ENCODE measurements at regions not wholly inside any gene's neighbourhood (a gene's known extent, or its start where the extent isn't known, plus 50 kb on each side); places are given as distances from the start of the nearest gene placed in this dataset.

DNA sequence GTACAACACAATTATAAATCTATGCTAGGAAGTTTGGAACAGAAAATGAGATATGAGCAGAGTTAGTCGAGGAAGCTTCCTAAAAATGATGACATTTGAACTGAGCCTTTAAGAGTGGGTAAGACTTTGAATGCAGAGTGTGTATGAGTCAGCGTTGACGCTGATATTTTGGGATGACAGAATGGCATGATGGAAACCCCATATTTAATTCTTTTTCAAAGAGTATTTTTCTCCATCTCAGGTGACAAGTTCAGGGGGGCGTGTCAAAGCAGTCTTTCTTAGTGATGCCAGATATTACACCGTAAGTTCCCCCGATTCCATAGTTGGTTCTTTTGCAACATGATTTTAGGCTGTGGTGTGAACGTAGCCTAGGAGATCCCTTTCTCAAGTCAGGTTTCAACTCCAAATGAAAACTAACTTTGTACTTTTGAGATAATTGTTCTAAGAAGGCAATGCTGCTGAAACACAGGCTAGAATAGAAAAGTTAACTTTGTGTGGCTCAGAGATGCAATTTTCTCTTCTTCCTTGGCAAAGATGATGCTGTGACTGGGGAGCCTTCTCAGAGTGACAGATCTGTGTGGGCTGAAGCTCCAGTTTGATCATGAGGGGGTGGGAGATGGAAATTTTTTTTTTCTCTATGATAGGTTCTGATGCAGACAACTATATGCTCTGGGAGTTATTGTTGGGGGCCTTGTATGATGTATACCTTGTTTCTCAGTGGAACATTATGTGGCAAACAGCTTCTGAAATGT, 59.2 kb downstream of the GLUD2 start:
- DNase-seq (ENCODE audit: low read depth, low spot score) (no peak), ATAC-seq (no peak)
- Histone ChIP-seq H3K27me3 (ENCODE audit: control insufficient read depth, insufficient read depth, low read length) (no peaks in the 10 kb centered on the region), H3K4me1 (ENCODE audit: control insufficient read depth, insufficient read depth, low read length) (no peaks in the 10 kb centered on the region), H3K4me3 (ENCODE audit: low read depth in 2 of 2, low read length in 2 of 2) (no peak overlapping the region), H3K36me3 (ENCODE audit: control insufficient read depth, insufficient read depth, low read length) (no peaks in the 10 kb centered on the region), H3K9me3 (ENCODE audit: control insufficient read depth, insufficient read depth, low read depth, low read length) (no peaks in the 10 kb centered on the region), H3K27ac (ENCODE audit: low read length) (no peak overlapping the region)
- intact Hi-C loops (cut with micrococcal nuclease; ENCODE audit: unreplicated experiment), result no loop called here
- ChIA-PET POLR2A (no interaction called here), CTCF (no interaction called here)
- BruUV-seq (replicated peaks), result no TSS peak
- in situ Hi-C loops (cut with HindIII; ENCODE audit: low pct_unique_long_range_greater_than_20kb, low sequenced_read_pairs), result no loop called here
- TF ChIP-seq SIN3A (IDR thresholded peaks at IDR 0.05; ENCODE audit: borderline replicate concordance, insufficient read depth, low read depth, low read length), result no peak
- TF ChIP-seq, protein P1, sequence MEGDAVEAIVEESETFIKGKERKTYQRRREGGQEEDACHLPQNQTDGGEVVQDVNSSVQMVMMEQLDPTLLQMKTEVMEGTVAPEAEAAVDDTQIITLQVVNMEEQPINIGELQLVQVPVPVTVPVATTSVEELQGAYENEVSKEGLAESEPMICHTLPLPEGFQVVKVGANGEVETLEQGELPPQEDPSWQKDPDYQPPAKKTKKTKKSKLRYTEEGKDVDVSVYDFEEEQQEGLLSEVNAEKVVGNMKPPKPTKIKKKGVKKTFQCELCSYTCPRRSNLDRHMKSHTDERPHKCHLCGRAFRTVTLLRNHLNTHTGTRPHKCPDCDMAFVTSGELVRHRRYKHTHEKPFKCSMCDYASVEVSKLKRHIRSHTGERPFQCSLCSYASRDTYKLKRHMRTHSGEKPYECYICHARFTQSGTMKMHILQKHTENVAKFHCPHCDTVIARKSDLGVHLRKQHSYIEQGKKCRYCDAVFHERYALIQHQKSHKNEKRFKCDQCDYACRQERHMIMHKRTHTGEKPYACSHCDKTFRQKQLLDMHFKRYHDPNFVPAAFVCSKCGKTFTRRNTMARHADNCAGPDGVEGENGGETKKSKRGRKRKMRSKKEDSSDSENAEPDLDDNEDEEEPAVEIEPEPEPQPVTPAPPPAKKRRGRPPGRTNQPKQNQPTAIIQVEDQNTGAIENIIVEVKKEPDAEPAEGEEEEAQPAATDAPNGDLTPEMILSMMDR (IDR thresholded peaks at IDR 0.05), result no peak
- TF ChIP-seq POLR2AphosphoS5 (IDR thresholded peaks at IDR 0.05; ENCODE audit: low read depth, low read length), result no peak
- no peak for TF ChIP-seq TCF7L2 (IDR thresholded peaks at IDR 0.05; ENCODE audit: low read depth, low read length)
- TF ChIP-seq, protein P2, sequence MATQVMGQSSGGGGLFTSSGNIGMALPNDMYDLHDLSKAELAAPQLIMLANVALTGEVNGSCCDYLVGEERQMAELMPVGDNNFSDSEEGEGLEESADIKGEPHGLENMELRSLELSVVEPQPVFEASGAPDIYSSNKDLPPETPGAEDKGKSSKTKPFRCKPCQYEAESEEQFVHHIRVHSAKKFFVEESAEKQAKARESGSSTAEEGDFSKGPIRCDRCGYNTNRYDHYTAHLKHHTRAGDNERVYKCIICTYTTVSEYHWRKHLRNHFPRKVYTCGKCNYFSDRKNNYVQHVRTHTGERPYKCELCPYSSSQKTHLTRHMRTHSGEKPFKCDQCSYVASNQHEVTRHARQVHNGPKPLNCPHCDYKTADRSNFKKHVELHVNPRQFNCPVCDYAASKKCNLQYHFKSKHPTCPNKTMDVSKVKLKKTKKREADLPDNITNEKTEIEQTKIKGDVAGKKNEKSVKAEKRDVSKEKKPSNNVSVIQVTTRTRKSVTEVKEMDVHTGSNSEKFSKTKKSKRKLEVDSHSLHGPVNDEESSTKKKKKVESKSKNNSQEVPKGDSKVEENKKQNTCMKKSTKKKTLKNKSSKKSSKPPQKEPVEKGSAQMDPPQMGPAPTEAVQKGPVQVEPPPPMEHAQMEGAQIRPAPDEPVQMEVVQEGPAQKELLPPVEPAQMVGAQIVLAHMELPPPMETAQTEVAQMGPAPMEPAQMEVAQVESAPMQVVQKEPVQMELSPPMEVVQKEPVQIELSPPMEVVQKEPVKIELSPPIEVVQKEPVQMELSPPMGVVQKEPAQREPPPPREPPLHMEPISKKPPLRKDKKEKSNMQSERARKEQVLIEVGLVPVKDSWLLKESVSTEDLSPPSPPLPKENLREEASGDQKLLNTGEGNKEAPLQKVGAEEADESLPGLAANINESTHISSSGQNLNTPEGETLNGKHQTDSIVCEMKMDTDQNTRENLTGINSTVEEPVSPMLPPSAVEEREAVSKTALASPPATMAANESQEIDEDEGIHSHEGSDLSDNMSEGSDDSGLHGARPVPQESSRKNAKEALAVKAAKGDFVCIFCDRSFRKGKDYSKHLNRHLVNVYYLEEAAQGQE (IDR thresholded peaks at IDR 0.05; ENCODE audit: insufficient read depth in 1 of 2, low read depth in 2 of 2, low read length in 1 of 2), result no peak

DNA sequence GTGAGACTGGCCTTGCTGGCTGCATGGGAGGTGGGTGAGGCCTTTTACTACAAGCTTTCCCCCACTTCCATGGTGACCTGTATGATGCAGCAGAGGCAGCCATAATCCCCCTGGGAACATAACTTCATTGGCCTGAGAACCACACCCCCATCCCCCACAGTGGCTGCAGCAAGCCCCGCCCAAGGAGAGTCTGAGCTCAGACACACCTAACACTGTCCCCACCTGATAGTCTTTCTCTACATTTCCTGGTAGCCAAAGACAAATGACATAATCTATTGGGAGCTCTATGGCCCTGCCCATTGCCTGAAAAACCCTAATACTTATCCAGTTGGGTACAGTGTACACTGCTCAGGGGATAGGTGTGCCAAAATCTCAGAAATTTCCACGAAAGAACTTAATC, 62.6 kb downstream of the GLUD2 start:
- DNase-seq (ENCODE audit: low read depth, low spot score) (no peak), ATAC-seq (no peak)
- Histone ChIP-seq H3K27ac (ENCODE audit: low read length) (no peak overlapping the region), H3K4me1 (ENCODE audit: control insufficient read depth, insufficient read depth, low read length) (no peaks in the 10 kb centered on the region), H3K4me3 (ENCODE audit: low read depth in 2 of 2, low read length in 2 of 2) (no peak overlapping the region), H3K36me3 (ENCODE audit: control insufficient read depth, insufficient read depth, low read length) (no peaks in the 10 kb centered on the region), H3K27me3 (ENCODE audit: control insufficient read depth, insufficient read depth, low read length) (no peaks in the 10 kb centered on the region), H3K9me3 (ENCODE audit: control insufficient read depth, insufficient read depth, low read depth, low read length) (no peaks in the 10 kb centered on the region)
- in situ Hi-C loops (cut with HindIII; ENCODE audit: low pct_unique_long_range_greater_than_20kb, low sequenced_read_pairs), result no loop called here
- POLR2A ChIA-PET, result no interaction called here
- intact Hi-C loops (cut with micrococcal nuclease; ENCODE audit: unreplicated experiment), result no loop called here
- BruUV-seq (replicated peaks), result no TSS peak
- CTCF ChIA-PET, result no interaction called here
- TF ChIP-seq TCF7L2 (IDR thresholded peaks at IDR 0.05; ENCODE audit: low read depth, low read length), result no peak
- TF ChIP-seq POLR2AphosphoS5 (IDR thresholded peaks at IDR 0.05; ENCODE audit: low read depth, low read length), result no peak
- TF ChIP-seq, protein P2 (IDR thresholded peaks at IDR 0.05; ENCODE audit: insufficient read depth in 1 of 2, low read depth in 2 of 2, low read length in 1 of 2), result no peak
- TF ChIP-seq, protein P1 (IDR thresholded peaks at IDR 0.05), result no peak
- no peak for TF ChIP-seq SIN3A (IDR thresholded peaks at IDR 0.05; ENCODE audit: borderline replicate concordance, insufficient read depth, low read depth, low read length)

Data from Panc1 (cell line).